ENCODE measurements at regions not wholly inside any gene's neighbourhood (a gene's known extent, or its start where the extent isn't known, plus 50 kb on each side); places are given as distances from the start of the nearest gene placed in this dataset.

DNA sequence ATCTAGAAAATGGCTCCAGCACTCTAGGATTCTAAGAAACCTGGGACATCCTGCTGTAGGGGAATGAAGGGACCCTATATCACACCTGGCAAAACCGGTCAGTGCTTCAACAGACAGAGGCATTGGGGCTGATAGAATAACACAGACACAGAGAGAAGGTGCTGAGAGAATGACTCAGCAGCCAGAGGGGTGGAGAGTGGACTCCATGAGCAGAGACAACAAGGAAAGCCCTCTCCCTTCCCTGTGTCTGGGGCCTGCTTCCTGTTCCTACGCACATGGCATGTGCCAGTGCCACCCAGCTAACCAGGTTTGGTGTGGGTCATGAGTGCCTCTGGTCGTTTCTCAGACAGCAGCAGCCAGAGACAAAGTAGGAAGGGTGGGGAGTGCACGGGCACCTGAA, 140.3 kb downstream of the CCT6B start:
- no peaks in the 10 kb centered on the region for H3K4me1 ChIP-seq
- no peak overlapping the region for H3K4me3 ChIP-seq
- TF ChIP-seq POLR2AphosphoS5 (IDR thresholded peaks at IDR 0.05) (no peak), POLR2A (IDR thresholded peaks at IDR 0.05) (no peak)
- TF ChIP-seq, protein P1, sequence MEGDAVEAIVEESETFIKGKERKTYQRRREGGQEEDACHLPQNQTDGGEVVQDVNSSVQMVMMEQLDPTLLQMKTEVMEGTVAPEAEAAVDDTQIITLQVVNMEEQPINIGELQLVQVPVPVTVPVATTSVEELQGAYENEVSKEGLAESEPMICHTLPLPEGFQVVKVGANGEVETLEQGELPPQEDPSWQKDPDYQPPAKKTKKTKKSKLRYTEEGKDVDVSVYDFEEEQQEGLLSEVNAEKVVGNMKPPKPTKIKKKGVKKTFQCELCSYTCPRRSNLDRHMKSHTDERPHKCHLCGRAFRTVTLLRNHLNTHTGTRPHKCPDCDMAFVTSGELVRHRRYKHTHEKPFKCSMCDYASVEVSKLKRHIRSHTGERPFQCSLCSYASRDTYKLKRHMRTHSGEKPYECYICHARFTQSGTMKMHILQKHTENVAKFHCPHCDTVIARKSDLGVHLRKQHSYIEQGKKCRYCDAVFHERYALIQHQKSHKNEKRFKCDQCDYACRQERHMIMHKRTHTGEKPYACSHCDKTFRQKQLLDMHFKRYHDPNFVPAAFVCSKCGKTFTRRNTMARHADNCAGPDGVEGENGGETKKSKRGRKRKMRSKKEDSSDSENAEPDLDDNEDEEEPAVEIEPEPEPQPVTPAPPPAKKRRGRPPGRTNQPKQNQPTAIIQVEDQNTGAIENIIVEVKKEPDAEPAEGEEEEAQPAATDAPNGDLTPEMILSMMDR (IDR thresholded peaks at IDR 0.05), result no peak
- H3K36me3 ChIP-seq, result no peaks in the 10 kb centered on the region
- peak in 1 of 2 donors; percentile 18 for DNase-seq (ENCODE audit: low spot score in 2 of 2)
- H3K27ac ChIP-seq, result no peak overlapping the region
- intact Hi-C loops (cut with DNase I; ENCODE audit: low total_unique reads), result no loop called here
- no peaks in the 10 kb centered on the region for H3K9me3 ChIP-seq
- no peaks in the 10 kb centered on the region for H3K27me3 ChIP-seq

DNA sequence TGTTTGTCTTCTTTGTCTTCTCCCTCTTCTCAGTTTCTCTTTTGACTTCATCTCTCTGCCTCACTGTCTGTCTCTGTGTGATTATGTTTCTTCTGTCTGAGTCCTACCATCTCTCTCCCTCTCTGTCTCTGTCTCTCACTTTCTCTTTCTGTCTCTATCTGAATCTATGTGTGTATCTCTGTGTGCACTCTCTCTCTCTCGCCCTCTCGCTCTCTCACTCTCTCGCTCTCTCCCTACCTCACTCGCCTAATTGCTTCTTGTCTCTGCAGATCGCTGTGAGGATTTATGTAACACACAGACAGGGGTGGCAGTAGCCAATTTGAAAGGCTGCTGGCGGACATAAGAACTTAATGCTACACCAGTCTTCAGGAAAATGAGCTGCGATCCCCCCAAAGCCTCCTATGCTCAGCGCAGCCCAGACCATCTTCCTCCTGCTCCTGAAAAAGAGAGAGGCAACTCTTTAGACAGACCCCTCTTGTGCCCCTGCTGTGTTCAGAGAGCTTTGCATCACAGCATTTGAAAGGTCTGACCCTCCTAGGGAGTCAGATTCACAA, 140.9 kb downstream of the CCT6B start:
- H3K27ac ChIP-seq, result no peak overlapping the region
- no peak for DNase-seq (ENCODE audit: low spot score in 2 of 2)
- no peak overlapping the region for H3K4me3 ChIP-seq
- H3K36me3 ChIP-seq, result no peaks in the 10 kb centered on the region
- H3K9me3 ChIP-seq, result no peaks in the 10 kb centered on the region
- H3K27me3 ChIP-seq, result no peaks in the 10 kb centered on the region
- no peak for TF ChIP-seq POLR2AphosphoS5 (IDR thresholded peaks at IDR 0.05)
- TF ChIP-seq, protein P1 (IDR thresholded peaks at IDR 0.05), result no peak
- TF ChIP-seq POLR2A (IDR thresholded peaks at IDR 0.05), result no peak
- intact Hi-C loops (cut with DNase I; ENCODE audit: low total_unique reads), result no loop called here
- H3K4me1 ChIP-seq, result no peaks in the 10 kb centered on the region

DNA sequence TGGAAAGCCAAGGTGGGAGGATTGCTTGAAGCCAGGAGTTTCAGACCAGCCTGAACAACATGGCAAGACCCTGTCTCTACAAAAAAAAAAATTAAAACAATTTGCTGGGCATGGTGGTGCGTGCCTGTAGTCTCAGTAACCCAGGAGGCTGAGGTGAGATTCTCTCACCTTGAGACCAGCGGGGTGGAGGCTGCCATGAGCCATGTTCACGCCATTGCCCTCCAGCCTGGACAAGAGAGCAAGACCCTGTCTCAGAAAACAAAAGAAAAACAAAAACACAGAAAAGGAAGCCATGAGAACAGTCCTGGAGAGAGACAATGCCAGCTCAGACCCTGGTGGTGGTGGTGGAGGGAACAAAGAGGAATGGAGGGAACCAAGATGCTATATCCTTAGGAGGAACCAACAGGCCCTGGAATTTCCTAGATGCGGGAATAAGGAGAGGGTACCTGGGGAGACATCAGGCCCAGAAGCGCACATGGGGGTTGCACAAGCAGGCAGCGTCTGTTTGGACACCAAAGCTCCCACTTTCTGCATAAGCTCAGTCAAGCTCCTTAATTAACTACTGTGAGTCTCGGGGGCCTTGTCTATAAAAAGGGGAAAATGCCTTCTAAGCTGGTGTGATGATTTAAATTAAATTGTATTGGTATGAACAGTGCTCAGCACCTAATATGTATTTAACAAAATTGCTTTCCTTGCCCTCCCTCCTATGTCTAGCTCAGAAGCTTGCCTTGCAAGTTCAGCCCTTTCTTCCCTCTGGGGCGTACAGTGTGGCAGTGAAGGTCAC, 143.8 kb downstream of the CCT6B start:
- TF ChIP-seq POLR2A (IDR thresholded peaks at IDR 0.05), result no peak
- TF ChIP-seq, protein P1 (IDR thresholded peaks at IDR 0.05), result no peak
- TF ChIP-seq POLR2AphosphoS5 (IDR thresholded peaks at IDR 0.05), result no peak
- no peaks in the 10 kb centered on the region for H3K27me3 ChIP-seq
- no peaks in the 10 kb centered on the region for H3K36me3 ChIP-seq
- DNase-seq (ENCODE audit: low spot score in 2 of 2), result no peak
- H3K9me3 ChIP-seq, result no peaks in the 10 kb centered on the region
- H3K27ac ChIP-seq, result no peak overlapping the region
- no peak overlapping the region for H3K4me3 ChIP-seq
- no peaks in the 10 kb centered on the region for H3K4me1 ChIP-seq
- intact Hi-C loops (cut with DNase I; ENCODE audit: low total_unique reads), result no loop called here

DNA sequence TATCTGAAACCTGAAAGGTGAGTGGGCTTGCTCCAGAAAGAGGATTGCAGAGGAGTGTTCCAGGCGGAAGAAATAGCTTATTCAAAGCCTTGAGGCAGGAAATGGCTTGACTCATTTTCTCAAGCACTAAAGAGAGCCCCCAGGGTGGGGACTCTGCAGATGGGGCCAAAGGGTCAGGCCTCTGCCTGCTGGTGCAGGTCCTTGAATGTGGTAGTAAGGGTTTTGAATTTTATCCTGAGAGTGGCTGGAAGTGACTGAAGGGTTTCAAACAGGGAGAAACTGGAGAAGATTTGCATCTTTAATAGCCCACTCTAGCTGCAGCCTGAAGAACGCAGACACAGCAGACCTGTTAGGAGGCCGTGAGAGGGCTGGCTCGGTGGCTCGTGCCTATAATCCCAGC, 144.4 kb downstream of the CCT6B start:
- no peaks in the 10 kb centered on the region for H3K9me3 ChIP-seq
- H3K27ac ChIP-seq, result no peak overlapping the region
- H3K4me3 ChIP-seq, result no peak overlapping the region
- H3K27me3 ChIP-seq, result no peaks in the 10 kb centered on the region
- intact Hi-C loops (cut with DNase I; ENCODE audit: low total_unique reads), result no loop called here
- TF ChIP-seq POLR2AphosphoS5 (IDR thresholded peaks at IDR 0.05) (no peak), POLR2A (IDR thresholded peaks at IDR 0.05) (no peak)
- TF ChIP-seq, protein P1 (IDR thresholded peaks at IDR 0.05), result no peak
- no peaks in the 10 kb centered on the region for H3K4me1 ChIP-seq
- no peak for DNase-seq (ENCODE audit: low spot score in 2 of 2)
- no peaks in the 10 kb centered on the region for H3K36me3 ChIP-seq

DNA sequence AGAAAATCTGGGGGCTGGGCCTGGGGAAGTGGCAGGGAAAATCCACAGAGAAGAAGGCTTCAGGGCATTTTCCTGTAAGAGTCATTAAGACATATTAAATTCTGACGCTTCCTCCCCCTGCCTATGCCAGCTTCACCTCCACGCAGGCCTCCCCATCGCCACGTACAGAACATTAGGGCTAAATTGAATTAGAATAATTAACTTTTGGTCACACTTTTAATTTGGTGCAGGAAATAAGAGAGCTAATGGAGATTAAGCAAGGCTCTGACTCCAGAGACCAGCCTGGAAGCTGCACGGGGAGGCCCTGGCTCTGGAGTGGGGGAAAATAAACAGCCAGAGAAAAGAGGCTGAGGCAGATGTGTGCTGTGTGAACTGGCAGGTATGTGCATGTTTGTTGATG, 148.0 kb downstream of the CCT6B start:
- Histone ChIP-seq H3K27ac (no peak overlapping the region), H3K4me3 (no peak overlapping the region), H3K9me3 (no peaks in the 10 kb centered on the region), H3K27me3 (no peaks in the 10 kb centered on the region), H3K36me3 (no peaks in the 10 kb centered on the region), H3K4me1 (no peaks in the 10 kb centered on the region)
- no peak for TF ChIP-seq POLR2A (IDR thresholded peaks at IDR 0.05)
- TF ChIP-seq, protein P1 (IDR thresholded peaks at IDR 0.05), result no peak
- DNase-seq (ENCODE audit: low spot score in 2 of 2), result no peak
- intact Hi-C loops (cut with DNase I; ENCODE audit: low total_unique reads), result no loop called here

Measured in breast epithelium (tissue), 4 donors.